CD4-positive, alpha-beta T cell treated with Interleukin-12 subunit alpha and Interleukin-12 subunit beta, for 1 hour (primary cell): ENCODE measurements at regions not wholly inside any gene's neighbourhood (a gene's known extent, or its start where the extent isn't known, plus 50 kb on each side); places are given as distances from the start of the nearest gene placed in this dataset.
"Not testable (repeated sequence)": the region's sequence is repeated elsewhere in the genome, so short reads cannot be mapped to it uniquely, and the experiment has no call there.

ENCODE experiments used
- DNase-seq: peaks from one replicate; pipeline ENCODE4 v3.0.0-alpha.2; 2020

DNA sequence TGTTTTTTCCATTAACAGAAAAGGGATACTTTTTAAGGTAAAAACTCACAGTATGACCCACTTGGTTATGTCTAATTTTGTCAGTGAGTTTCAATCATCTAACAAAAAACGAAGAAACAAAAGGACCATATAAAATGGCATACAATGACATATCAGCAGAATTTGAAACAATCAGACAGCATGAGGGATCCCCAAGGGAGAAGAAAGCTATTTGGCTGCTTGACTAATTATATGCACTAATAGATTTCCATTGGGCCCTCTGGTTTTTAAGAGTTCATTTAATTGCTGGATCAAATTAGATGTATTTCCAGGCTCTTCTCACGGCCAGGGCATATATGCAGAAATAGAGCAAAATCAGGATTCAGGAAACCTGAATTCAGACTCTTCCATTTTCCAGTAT is 376.4 kb upstream of the GBE1 start:
- DNase-seq, result no peak

DNA sequence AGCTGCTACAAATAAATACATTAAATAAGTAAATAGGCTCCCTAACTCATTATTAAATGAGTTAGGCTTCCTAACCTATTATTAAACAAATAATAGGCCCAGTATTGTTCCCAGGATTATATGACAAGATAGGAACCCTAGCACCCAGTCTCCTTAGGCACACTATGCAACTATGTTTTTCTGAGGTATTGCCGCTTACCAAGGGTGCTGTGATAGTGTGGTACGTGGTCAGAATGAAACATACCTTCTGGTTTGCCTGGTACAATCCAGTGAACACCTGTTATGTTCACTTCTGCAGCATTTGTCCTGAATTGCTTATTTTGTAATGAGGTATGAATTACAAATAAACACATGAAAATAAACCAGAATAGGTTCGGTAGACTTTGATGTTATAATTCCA is 375.6 kb upstream of the GBE1 start:
- DNase-seq, result no peak

DNA sequence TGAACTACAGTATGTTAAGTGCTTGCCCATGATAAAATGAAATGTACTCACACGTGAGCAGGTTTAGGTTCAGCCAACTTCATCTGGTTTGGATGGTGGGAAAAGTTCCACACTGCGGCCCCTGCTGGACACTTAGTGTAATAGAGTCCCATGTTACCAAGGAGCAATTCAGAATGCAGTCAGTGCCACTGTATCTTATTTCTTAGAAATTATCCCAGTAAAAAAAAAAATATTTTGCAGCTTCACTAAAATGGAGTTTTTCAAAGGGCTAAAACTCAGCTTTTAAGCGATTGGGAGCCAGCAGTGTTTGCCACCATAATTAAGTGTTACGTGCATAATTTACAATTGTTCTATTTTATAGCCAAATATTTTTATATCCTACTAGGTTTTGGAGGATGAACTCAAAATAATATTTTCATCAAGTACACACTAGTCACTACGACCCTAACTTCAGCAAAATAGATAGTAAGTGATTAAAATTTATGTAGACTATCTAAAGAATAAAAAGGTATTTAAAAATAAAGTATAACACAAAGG is 371.7 kb upstream of the GBE1 start:
- DNase-seq, result peak; percentile 33

DNA sequence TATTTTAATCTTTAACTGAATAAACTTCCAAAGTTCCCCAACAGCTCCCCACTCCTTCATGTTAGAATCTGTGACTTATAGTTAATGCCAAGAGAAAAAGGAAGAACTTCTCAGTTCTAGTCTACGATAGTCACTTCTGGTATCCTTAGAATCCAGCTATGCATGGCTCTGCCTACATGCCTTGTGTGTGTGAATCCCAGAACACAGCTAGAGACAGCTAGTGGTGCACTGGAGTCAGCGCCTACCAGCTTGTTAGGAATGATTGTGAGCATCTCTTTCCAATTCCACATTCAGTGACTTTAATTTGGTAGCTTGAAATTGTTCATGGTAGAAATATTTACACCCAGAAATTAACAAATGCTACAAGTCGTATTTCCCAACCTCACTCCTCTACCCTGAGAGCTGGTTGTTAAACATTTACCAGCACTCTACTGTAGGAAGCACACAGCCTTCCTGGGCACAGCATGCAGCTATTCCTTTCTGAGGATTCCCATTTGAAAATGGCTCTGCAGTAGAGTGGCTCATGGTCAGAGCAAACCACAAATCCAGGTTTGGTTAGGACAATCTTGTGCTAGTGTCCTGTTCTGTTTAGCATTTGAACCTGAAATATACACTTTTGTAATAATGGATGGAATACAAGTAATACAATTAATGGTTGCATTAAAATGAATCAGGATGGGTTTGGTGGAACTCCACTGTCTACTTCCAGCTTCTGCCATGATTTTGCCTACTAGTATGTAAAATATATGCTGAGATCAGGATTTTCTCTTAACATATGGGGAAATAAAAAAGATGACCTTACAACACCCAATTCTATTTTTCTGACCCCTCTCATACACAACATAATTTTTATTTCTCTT is 371.0 kb upstream of the GBE1 start:
- DNase-seq, result no peak

DNA sequence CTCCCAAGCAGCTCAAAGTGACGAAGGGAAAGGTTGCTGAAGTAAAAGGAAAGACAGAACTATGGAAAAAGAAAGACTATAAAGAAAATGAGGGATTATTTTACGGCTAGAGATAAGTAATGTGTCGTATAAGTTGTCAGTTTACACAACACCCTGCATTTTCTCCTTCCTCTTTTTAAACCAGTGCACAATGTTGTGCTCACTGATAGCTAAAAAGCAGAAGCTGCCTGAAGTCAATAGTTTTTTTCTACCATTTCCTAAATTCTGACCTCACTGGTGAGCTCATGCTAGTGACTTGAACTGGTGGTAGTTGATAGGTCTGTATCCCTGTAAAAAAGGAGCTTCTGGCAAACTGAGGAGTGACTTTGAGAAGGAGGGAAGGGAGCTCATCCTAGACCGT is 368.6 kb upstream of the GBE1 start:
- DNase-seq, result peak; percentile 7

DNA sequence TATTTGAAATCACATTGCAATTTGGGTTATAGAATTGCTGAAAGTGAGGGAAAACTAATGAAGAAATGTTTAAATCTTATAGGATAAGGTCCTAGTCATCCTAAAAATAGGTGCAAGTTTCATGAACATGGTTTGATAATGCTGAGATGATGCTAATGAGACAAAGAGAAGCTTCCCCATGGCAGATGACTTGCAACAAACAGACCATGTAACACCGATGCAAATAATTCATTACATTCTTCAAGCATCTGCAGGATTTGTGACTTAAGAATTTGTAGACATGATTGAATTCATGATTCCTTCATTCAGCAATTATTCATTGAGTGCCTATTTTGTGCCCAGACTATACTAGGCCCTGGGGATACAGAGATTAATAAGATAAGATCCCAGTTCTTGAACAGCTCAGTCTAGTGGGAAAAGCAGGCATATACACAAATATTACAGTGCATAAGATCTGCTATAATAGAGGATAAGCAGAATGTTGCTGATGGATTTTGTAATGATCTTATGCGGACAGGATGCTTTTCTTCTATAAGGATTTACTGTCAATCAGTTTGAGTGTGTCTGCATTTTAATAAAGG is 367.9 kb upstream of the GBE1 start:
- no peak for DNase-seq

DNA sequence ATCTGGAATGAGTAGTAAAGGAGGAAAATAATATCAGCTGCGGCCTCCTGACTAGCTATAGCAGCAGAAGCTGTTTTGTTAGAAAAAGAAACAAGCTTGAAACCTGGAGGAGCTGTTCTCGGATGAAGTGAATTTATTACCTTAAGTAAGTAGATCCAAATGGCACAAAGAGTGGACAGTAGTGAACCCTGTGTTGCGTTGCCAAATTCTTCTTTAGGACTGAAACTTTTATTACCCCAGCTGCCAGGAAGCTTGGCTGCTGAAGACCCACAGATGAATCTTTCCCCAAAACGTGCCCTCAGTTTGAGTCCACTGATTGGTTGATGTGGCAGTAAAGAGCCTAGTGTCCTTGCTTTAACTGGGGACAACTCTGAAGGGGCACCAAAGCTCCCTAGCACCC is 366.8 kb upstream of the GBE1 start:
- DNase-seq, result no peak

DNA sequence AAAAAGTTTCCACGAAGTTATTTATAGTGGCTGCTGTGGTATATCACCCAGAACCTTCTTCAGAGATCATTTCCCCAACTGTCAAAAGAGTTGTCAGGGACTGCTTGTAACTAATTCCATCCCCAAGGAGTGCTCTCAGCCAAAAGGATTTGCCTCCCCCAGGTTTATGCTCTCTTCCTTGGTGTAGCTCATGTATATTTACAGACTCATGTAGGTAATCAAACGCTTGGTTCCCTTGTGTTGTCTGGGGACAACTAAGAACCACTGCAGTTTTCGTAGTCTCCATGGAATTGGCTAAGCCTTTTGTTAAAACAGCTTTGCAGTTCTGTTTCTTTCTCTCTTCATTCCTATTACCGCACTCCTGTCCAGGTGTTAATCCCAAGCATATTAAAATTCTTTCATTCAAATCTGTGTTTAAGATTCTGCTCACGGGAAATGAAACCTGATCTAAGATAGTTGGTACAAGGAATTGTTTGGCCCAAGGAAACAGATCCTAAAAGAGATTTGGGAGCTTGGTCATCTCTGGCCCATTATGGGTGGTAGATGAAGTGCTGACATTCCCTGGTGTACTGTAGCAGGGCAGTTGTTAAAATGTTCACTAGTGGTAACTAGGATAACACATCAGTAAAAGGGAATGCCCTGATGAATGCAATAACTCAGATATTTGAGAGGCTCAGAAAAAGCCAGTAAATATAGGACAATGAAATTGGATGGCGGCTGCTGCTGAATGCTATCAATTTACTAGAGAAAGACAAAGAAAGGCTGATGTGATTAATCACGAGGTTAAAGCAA is 361.3 kb upstream of the GBE1 start:
- DNase-seq, result no peak

DNA sequence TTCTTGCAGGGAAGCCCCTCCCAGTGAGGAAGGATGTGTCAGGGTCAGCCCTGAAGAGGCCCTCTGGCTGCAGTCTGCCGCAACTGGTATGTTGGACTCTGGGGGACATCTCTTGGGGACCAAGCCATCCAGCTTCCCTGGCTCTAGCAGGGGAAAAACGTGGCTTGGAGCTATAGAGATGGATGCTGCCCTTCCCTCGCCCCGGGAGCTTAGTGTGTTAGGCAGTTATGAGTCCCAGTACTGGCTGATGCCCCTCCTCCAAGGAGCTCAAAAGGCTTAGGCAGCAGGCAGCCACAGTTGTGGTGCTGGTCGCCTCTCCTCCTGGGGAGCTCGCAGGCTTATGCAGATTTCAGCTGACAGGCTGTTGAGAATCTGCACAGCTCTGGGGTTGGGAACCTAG is 353.1 kb upstream of the GBE1 start:
- DNase-seq, result no peak

DNA sequence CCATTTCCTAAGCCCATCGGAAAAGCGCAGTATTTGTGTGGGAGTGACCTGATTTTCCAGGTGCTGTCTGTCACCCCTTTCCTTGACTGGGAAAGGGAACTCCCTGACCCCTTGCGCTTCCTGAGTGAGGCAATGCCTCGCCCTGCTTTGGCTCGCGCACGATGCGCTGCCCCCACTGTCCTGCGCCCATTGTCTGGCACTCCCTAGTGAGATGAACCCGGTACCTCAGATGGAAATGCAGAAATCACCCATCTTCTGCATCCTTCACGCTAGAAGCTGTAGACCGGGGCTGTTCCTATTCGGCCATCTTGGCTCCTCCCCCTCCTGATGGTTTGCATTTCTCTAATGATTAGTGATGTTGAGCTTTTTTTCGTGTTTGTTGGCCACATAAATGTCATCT is 349.3 kb upstream of the GBE1 start:
- DNase-seq, result not testable (repeated sequence)

DNA sequence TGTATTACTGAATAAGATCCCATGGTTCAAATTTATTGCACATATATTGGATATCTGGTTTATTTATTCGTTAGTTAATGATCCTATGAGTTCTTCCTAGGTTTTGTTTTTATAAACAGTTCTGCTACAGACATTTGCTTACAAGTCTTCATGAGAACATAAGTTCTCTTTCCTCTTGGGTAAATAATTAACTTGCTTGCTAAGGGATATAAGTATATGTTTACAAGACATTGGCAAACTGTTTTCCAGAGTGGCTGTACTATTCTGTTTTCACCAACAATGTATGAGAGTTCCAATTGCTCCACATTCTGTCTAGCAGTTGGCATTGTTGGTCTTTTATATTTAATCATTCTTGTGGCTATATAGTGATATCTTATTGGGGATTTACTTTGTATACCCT is 341.8 kb upstream of the GBE1 start:
- no peak for DNase-seq

DNA sequence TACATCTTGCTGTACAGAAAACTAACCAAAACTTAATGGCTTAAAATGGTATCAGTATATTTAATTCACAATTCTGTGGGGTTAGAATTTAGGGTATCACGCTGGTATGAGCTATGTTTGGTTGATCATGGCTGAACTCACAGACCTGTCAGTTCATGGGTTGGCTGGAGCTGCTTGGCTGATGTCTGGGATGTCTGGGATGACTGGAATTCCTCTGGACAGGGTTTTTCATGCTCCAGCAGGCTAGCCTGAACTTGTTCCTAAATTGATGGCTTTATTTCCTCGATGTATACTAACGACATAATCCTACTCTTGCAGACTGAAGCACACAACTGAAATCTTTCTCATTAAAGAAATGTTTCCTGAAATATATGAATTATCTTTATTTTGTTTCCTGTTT is 338.9 kb upstream of the GBE1 start:
- DNase-seq, result no peak

DNA sequence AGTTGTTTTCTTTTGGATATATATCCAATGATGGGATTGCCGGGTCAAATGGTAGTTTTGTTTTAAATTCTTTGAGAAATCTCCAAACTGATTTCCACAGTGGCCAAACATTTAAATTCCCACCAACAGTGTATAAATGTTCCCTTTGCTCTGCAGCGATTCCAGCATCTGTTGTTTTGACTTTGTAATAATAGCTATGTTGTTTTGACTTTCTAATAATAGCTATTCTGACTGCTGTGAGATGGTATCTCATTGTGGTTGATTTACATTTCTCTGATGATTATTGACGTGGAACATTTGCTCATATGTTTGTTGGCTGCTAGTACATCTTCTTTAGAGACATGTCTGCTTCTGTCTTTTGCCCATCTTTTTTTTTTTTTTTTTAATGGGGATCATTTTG is 332.2 kb upstream of the GBE1 start:
- no peak for DNase-seq

DNA sequence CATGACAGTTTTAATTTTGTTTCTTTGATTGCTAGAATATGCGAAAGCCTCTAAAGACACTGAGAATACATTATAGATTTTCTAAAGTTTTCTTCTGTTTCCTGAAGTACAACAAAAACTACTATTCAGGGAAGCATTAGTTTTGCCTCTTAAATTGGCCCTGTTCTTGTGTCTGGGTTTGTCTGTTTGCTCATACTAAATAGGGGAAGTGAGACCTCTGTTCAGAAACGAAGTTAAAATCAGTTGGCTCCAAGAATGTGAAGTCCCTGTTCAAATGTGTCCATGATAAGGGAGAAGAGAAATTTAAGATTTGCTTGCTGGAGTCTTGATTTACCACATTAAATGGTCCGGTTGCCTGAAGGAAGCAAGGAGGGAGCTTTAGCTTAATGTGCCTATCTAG is 327.3 kb upstream of the GBE1 start:
- DNase-seq, result no peak

DNA sequence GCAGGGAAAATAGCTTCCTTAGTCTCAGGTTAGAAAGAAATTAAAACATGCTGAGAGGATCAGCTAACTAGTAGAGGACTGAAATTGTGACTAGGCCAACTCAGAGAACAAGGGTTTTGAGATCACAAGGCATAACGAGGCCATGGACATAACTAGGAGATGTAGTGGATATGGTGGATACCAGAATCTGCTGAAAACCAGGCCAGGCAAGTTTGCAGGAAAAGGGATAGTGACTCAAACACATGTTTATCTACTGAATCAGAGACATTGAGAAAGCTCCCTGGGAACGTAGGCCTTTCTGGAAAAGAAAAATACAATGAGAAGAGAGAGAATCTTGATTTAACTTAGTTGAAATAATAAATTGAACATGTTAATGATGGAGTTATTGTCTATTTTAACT is 326.5 kb upstream of the GBE1 start:
- no peak for DNase-seq

DNA sequence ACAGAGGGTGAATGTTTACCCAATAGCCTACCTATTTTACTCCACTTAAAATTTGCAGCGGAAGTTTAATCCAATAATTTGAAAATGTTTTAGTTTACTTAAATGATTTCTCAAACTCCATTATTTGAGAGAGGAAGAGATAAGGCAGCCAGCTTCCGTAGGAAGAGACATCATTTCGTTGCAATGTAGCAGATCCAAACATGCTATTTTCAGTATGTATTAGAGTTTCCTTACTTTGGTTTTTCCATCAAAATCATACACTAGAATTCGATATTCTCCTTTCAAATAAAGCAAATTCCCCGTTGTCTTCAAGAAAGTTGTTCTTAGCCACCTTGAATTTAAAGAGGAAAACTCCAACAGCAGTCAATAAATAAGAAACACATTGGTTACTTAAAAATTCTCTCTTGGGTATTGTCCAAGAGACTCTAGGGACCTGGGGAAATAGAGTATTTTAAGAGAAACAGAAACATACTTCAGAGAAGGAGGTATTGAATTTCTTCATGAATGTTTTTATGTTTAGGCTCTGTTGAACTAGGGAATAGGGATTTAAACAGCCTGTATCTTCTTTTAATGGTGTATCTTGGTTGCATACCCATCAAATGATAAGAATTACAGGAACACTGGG is 324.5 kb upstream of the GBE1 start:
- no peak for DNase-seq

DNA sequence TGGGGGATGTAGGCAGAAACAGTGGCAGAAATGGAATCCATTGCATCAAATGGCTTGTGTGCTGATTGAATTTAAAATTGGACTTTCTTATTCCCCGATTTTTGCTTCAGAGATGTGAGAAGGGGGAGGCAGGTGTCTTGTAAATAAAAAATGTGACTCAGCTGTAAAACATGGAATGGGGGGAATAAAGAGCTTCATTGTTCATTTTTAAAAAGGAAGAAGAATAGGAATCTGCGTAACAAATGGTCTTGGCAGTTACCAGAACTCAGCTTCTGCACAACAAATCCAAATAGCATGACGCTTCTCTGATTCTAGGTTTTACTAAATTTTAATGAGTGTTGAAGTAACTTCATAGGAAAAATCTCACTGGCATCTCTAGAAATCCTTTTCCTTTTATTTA is 323.9 kb upstream of the GBE1 start:
- DNase-seq, result no peak

DNA sequence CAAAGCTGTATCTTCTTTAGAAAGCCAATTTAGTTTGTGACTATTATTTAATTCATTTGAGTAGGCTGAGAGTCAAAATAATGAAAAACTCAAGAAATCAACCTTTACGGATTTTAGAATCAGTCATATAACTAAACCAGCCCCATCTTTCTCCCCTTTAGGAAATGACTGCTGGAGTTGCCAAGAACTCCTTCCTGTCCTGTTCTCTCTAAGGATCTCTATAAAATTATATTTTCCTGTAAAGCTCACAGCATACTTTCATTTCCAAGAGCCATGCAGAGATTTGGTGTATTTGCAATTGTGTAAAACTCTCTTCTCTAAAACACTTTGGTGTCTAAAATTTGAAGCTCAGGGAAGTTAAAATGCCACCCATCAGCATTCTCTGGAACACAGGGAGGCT is 323.4 kb upstream of the GBE1 start:
- no peak for DNase-seq

DNA sequence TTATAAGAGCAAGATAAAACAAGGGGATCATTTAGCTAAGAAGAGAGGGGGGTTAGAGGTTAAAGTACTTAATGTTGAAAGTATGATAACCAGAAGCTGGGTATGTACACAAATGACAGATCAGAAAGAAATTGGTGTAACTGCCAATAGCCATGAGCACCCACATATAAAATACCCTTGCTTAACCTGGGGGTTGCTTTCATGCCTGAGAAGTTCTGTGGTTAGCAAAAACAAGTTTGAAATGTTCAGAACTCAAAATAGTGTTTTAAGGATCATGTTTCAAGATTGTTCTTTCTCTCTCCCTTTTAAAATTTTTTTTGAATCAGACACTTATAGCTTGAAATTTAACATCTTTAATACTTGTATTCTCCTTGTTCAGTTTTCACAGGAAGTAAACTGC is 321.4 kb upstream of the GBE1 start:
- no peak for DNase-seq

DNA sequence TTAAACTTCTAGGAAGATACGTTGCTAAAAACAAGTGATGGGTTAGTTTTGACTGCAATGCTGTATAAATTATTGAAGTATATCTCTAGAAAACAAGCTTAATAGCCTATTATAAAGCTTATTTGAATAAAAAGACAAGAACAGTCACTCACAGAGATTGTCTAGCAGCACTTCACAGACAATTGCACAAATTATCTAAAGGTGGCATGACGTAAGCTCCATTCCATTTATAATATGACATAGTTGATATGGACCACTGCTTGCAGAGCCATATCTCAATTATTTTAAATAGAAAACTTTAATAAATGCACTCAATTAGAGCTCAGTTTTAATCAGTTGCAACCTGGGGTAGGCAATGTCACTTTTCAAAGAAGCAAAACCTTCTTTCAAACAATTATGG is 319.9 kb upstream of the GBE1 start:
- no peak for DNase-seq

DNA sequence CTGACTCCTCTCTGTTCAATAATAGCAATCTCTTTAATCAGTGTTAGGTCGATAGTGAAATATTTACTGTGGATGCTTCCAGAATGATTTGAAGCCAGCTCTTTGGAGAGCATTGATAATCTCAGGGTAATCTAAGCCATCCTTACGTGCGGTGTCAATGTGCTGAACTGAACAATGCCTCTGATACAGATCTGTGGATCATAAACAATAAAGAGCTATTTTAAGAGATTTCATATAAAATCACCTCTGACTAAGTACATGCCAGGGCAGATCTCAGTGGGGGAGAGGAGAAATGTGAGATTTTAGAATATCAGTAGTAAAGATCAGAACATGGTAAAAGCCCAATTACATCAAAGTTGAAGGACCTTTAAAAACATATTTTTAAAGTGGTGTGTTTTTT is 319.3 kb upstream of the GBE1 start:
- DNase-seq, result no peak

DNA sequence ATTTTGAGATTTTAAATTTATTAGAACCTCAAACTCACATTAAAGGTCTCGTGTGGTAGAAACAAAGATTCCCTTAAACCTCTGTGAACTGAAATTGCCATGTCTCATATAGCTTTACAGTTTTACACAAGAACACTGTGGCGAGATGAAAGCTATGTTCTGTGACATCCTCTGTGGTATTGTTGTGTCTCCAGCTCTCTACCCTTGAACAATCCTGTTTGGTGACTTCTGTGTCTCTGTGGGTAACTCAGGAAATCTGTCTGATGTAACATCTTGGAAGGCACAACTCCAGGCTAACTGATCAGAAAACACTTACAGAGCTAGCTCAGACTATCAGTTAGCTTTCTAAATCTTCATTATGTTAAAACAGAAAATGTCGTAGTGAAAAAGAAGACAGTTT is 318.8 kb upstream of the GBE1 start:
- DNase-seq, result no peak

DNA sequence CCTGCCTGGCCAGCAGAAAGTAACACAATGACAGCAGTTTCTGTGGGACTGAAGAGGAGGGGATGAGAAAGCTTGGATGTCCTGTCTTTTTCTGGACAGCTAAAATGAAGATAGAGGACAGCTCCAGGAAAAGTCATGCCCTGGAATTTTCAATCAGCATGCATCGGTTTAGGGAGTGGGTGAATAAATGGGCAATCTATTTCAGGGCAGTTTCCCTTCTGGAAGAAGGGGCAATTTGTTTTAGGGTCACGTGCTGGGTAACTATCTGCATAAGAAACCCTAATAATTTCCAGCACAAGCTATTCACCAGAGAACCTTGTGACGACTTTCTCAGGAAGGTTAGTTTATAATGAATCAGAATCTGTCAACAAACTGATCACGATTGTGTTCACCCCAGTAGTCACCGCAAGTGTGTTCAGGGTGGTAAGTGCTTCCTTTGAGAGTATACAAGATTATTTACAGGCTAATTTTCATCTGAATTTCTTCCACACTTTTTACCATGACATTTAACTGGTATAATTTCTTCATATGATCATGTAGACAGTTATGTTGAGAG is 318.0 kb upstream of the GBE1 start:
- no peak for DNase-seq
